CD14-positive monocyte (primary cell): ENCODE measurements at regions not wholly inside any gene's neighbourhood (a gene's known extent, or its start where the extent isn't known, plus 50 kb on each side); places are given as distances from the start of the nearest gene placed in this dataset.

Source experiments
- DNase-seq, 3 donors: peaks; one replicate each; pipeline ENCODE4 v3.0.0-alpha.2; 2011 to 2022
- H2AFZ ChIP-seq: 2 replicates; pipeline ENCODE4 v1.6.0; 2012; ENCODE audit warnings: mild to moderate bottlenecking, low read depth, low read length, inconsistent platforms; ENCODE audit not compliant: insufficient read depth, poor library complexity, severe bottlenecking
- H3K27ac ChIP-seq, 2 donors: 1 replicate in 1 of 2; 2 replicates in 1 of 2; pipeline ENCODE4 v1.5.1; 2012 to 2013; ENCODE audit warnings: low read length in 2 of 2, control low read depth in 1 of 2, inconsistent platforms in 1 of 2, low read depth in 1 of 2, mild to moderate bottlenecking in 1 of 2
- H3K27me3 ChIP-seq, 2 donors: one replicate each; pipeline versions ENCODE4 v1.6.0 to v1.6.1; 2011 to 2013; ENCODE audit warnings: low read length in 2 of 2; ENCODE audit not compliant: control insufficient read depth in 2 of 2, insufficient read depth in 2 of 2
- H3K36me3 ChIP-seq, 2 donors: replicated peaks in 1 of 2; 1 replicate in 1 of 2; 2 replicates in 1 of 2; pipeline versions ENCODE4 v1.5.1 to v1.6.1; 2012 to 2013; ENCODE audit warnings: low read length in 2 of 2, control low read depth in 1 of 2, inconsistent platforms in 1 of 2, mild to moderate bottlenecking in 1 of 2; ENCODE audit not compliant: insufficient read depth in 2 of 2, control insufficient read depth in 1 of 2
- H3K4me1 ChIP-seq, 2 donors: 1 replicate in 1 of 2; 2 replicates in 1 of 2; pipeline versions ENCODE4 v1.5.1 to v1.6.1; 2012 to 2013; ENCODE audit warnings: low read length in 2 of 2, control low read depth in 1 of 2, inconsistent platforms in 1 of 2, mild to moderate bottlenecking in 1 of 2, moderate library complexity in 1 of 2; ENCODE audit not compliant: insufficient read depth in 2 of 2, control insufficient read depth in 1 of 2
- H3K4me2 ChIP-seq: replicated peaks from 2 replicates; pipeline ENCODE3; 2012; ENCODE audit warnings: low read length, moderate library complexity, mild to moderate bottlenecking; ENCODE audit not compliant: poor library complexity, severe bottlenecking; ENCODE audit errors: extremely low read depth
- H3K4me3 ChIP-seq, 3 experiments: fragments of 200-600 bp in 1 of 3; sonication (generic) in 1 of 3; replicated peaks in 1 of 3; 1 replicate in 2 of 3; 2 replicates in 1 of 3; pipeline ENCODE4 v1.5.1; 2011 to 2013; ENCODE audit warnings: low read length in 3 of 3, mild to moderate bottlenecking in 3 of 3, control low read depth in 2 of 3, low read depth in 2 of 3, inconsistent platforms in 1 of 3, moderate library complexity in 1 of 3
- H3K79me2 ChIP-seq: 2 replicates; pipeline ENCODE4 v1.6.0; 2012; ENCODE audit warnings: mild to moderate bottlenecking, control low read depth, inconsistent platforms, low read length, moderate library complexity; ENCODE audit not compliant: insufficient read depth
- H3K9ac ChIP-seq: 2 replicates; pipeline ENCODE4 v1.6.0; 2017; ENCODE audit warnings: low read length, mild to moderate bottlenecking; ENCODE audit not compliant: insufficient read depth, poor library complexity, severe bottlenecking
- H3K9me3 ChIP-seq, 2 donors: replicated peaks in 1 of 2; 1 replicate in 1 of 2; 2 replicates in 1 of 2; pipeline versions ENCODE4 v1.5.1 to v1.6.1; 2012 to 2013; ENCODE audit warnings: low read length in 2 of 2, control low read depth in 1 of 2; ENCODE audit not compliant: control insufficient read depth in 1 of 2, insufficient read depth in 1 of 2
- H4K20me1 ChIP-seq: 2 replicates; pipeline ENCODE4 v1.6.0; 2012; ENCODE audit warnings: mild to moderate bottlenecking, low read length, control low read depth, moderate library complexity; ENCODE audit not compliant: insufficient read depth
- H3K27ac Mint-ChIP-seq, 7 donors: one replicate each; pipeline ENCODE4 v1.8.0; 2020; ENCODE audit warnings: mild to moderate bottlenecking in 7 of 7, mixed read lengths in 7 of 7, moderate library complexity in 6 of 7, inconsistent platforms in 2 of 7
- H3K27me3 Mint-ChIP-seq, 3 donors: one replicate each; pipeline ENCODE4 v1.8.0; 2021 to 2022; ENCODE audit warnings: low read depth in 3 of 3, mild to moderate bottlenecking in 3 of 3, mixed read lengths in 3 of 3, moderate library complexity in 3 of 3, inconsistent platforms in 1 of 3
- H3K36me3 Mint-ChIP-seq, 2 donors: one replicate each; pipeline ENCODE4 v1.8.0; 2020; ENCODE audit warnings: mixed read lengths in 2 of 2, inconsistent platforms in 1 of 2, mild to moderate bottlenecking in 1 of 2
- H3K4me1 Mint-ChIP-seq: one replicate; pipeline ENCODE4 v1.8.0; 2020; ENCODE audit warnings: mild to moderate bottlenecking, mixed read lengths
- H3K4me3 Mint-ChIP-seq, 2 donors: one replicate each; pipeline ENCODE4 v1.8.0; 2020; ENCODE audit warnings: mild to moderate bottlenecking in 2 of 2, mixed read lengths in 2 of 2, moderate library complexity in 1 of 2
- H3K9me3 Mint-ChIP-seq, 7 donors: one replicate each; pipeline ENCODE4 v1.8.0; 2020 to 2022; ENCODE audit warnings: mixed read lengths in 7 of 7, mild to moderate bottlenecking in 6 of 7, moderate library complexity in 6 of 7, inconsistent platforms in 2 of 7
- CTCF ChIP-seq: fragments of 200-600 bp; IDR thresholded peaks from one replicate; pipeline ENCODE4 v1.8.0; 2022; ENCODE audit warnings: antibody characterized with exemption, mild to moderate bottlenecking
- WGBS: methylation state at CpG from one replicate; pipeline ENCODE4 v1.1.5; 2013; ENCODE audit warnings: missing lambda C conversion rate; ENCODE audit not compliant: insufficient coverage; 5-methylcytosine and 5-hydroxymethylcytosine counted together
- intact Hi-C, 2 donors: fragments of 100-400 bp; cut with micrococcal nuclease; formaldehyde crosslinking; loops; one replicate each; pipeline versions ENCODE4 v1.15.0 to v1.15.1; 2023

- no peak overlapping the region for H3K9ac ChIP-seq
- whole genome bisulfite sequencing = no CpG with 5 or more reads among the region's 3 CpGs
- H3K4me3 ChIP-seq = no peak overlapping the region
- H2AFZ ChIP-seq = no peak overlapping the region
- no peak for TF ChIP-seq CTCF
- no peak overlapping the region for H3K4me2 ChIP-seq
- Mint-ChIP-seq H3K4me1 (no peaks in the 10 kb centered on the region), H3K27me3 (peaks cover 0 to 2% (median 0%) of the 10 kb centered on the region in 3 donors), H3K27ac (no peak overlapping the region), H3K4me3 (no peak overlapping the region), H3K9me3 (peaks cover 0 to 11% (median 2%) of the 10 kb centered on the region in 7 donors), H3K36me3 (no peaks in the 10 kb centered on the region)
- no peak for DNase-seq
- H3K27ac ChIP-seq = no peak overlapping the region
- intact Hi-C loops = no loop called here
- no peaks in the 10 kb centered on the region for H3K4me1 ChIP-seq
- H3K27me3 ChIP-seq = no peaks in the 10 kb centered on the region
- no peaks in the 10 kb centered on the region for H3K9me3 ChIP-seq
- H3K79me2 ChIP-seq = no peaks in the 10 kb centered on the region
- H4K20me1 ChIP-seq = no peaks in the 10 kb centered on the region
- H3K36me3 ChIP-seq = no peaks in the 10 kb centered on the region
Observed at GRCh38 chr3:181081930-181082329, 92.4 kb upstream of the DNAJC19 start.

DNA sequence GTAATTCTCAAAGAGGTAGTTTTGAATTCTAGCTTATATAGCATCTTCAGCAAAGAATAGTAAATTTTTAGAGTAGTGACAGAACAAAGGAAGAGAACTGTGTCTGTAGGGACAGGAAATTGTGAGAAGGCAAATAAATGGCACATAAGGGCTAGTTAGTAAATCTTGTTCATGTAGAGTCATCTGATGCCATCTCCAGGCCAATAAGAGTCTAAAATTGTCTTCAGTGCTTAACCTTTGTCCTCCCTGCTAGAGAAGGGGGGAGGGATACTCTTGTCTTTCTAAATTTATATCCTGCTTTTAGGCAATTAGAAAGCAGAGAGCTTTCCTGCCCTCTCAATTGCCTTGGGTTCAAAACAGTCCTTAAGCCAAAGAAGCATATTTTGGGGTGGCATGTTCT lies 87.0 kb upstream of the DNAJC19 start:
- no peaks in the 10 kb centered on the region for H4K20me1 ChIP-seq
- H2AFZ ChIP-seq = no peak overlapping the region
- Mint-ChIP-seq H3K4me3 (no peak overlapping the region), H3K27me3 (peaks cover 0 to 2% (median 0%) of the 10 kb centered on the region in 3 donors), H3K4me1 (no peaks in the 10 kb centered on the region), H3K27ac (no peak overlapping the region), H3K36me3 (no peaks in the 10 kb centered on the region), H3K9me3 (peaks cover 6 to 16% (median 8%) of the 10 kb centered on the region in 7 donors)
- H3K36me3 ChIP-seq = no peaks in the 10 kb centered on the region
- H3K4me2 ChIP-seq = no peak overlapping the region
- no peaks in the 10 kb centered on the region for H3K27me3 ChIP-seq
- intact Hi-C loops = no loop called here
- H3K27ac ChIP-seq = no peak overlapping the region
- TF ChIP-seq CTCF = no peak
- H3K4me1 ChIP-seq = no peaks in the 10 kb centered on the region
- no peak overlapping the region for H3K4me3 ChIP-seq
- no peak overlapping the region for H3K9ac ChIP-seq
- no peaks in the 10 kb centered on the region for H3K79me2 ChIP-seq
- peaks cover 0 to 13% of the 10 kb centered on the region in 2 donors for H3K9me3 ChIP-seq
- DNase-seq = no peak
